OCI-LY3 (cell line): ENCODE measurements at regions not wholly inside any gene's neighbourhood (a gene's known extent, or its start where the extent isn't known, plus 50 kb on each side); places are given as distances from the start of the nearest gene placed in this dataset.

Source experiments
- H2AFZ ChIP-seq: fragments of 200-600, 300-600 bp; shearing (Covaris generic); 2 replicates; pipeline ENCODE4 v1.6.0; 2014; ENCODE audit warnings: antibody characterized with exemption, low read depth, low read length
- H3K27ac ChIP-seq: fragments of 200-600, 300-600 bp; sonication (generic); 2 replicates; pipeline ENCODE4 v1.5.1; 2014; ENCODE audit warnings: mild to moderate bottlenecking, low read length, moderate library complexity, mixed read lengths
- H3K27me3 ChIP-seq: fragments of 200-600, 300-600 bp; sonication (generic); 2 replicates; pipeline ENCODE4 v1.6.1; 2014; ENCODE audit warnings: low read depth, low read length, mixed read lengths
- H3K36me3 ChIP-seq: fragments of 200-600, 300-600 bp; sonication (generic); replicated peaks from 2 replicates; pipeline ENCODE3; 2014; ENCODE audit warnings: low read depth, low read length, mixed read lengths
- H3K4me1 ChIP-seq: fragments of 300-600, 200-600 bp; sonication (generic); 2 replicates; pipeline ENCODE4 v1.6.1; 2014; ENCODE audit warnings: low read length, mixed read lengths
- H3K4me2 ChIP-seq: fragments of 200-600, 300-600 bp; sonication (generic); 2 replicates; pipeline ENCODE4 v1.6.1; 2014; ENCODE audit warnings: low read length, mixed read lengths
- H3K4me3 ChIP-seq: fragments of 300-600, 200-600 bp; sonication (generic); 2 replicates; pipeline ENCODE4 v1.5.1; 2014; ENCODE audit warnings: antibody characterized with exemption, mild to moderate bottlenecking, low read length, moderate library complexity
- H3K79me2 ChIP-seq: fragments of 300-600, 200-600 bp; shearing (Covaris generic); 2 replicates; pipeline ENCODE4 v1.6.1; 2014; ENCODE audit warnings: mild to moderate bottlenecking, low read length, mixed read lengths
- H3K9ac ChIP-seq: fragments of 300-600, 200-600 bp; shearing (Covaris generic); 2 replicates; pipeline ENCODE4 v1.6.0; 2014; ENCODE audit warnings: mild to moderate bottlenecking, low read length, moderate library complexity
- H3K9me3 ChIP-seq: fragments of 200-600, 300-600 bp; shearing (Covaris generic); 2 replicates; pipeline ENCODE4 v1.6.1; 2014; ENCODE audit warnings: low read length, mixed read lengths; ENCODE audit not compliant: insufficient read depth
- H4K20me1 ChIP-seq: fragments of 200-600, 300-600 bp; sonication (generic); 2 replicates; pipeline ENCODE4 v1.6.1; 2016; ENCODE audit warnings: low read length, mixed read lengths; ENCODE audit not compliant: insufficient read depth
- EZH2phosphoT487 ChIP-seq: fragments of 200-600 bp; shearing (Covaris generic); IDR thresholded peaks from 2 replicates; pipeline ENCODE4 v1.6.1; 2018; ENCODE audit warnings: antibody characterized with exemption, mixed run types, low read depth
- TF ChIP-seq, protein P1 (sequence below): fragments of 200-600, 300-600 bp; sonication (generic); IDR thresholded peaks from 2 replicates; pipeline ENCODE4 v1.5.1; 2014; ENCODE audit warnings: antibody characterized with exemption, low read length, low read depth

DNA sequence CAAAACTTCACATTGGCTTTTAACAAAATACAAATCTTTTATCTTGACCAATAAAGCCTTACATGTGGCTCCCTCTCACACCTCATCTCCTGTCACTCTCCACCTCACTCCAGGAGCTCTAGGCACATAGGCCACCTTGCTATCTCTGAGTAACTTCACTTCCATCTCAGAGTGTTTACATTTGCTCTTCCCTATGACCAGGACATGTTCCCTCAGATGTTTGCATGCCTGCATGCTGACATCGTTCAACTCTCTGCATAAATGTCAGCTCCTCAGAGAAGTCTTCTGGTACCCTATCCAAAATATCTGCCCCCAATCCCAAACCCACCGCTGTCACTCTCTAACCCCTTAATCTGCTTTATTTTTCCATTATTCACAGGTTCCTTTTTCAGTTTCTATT, 110.9 kb downstream of the TOMM20 start:
- H3K9me3 ChIP-seq, result no peaks in the 10 kb centered on the region
- H3K27me3 ChIP-seq, result no peaks in the 10 kb centered on the region
- H2AFZ ChIP-seq, result no peak overlapping the region
- no peak for TF ChIP-seq EZH2phosphoT487
- TF ChIP-seq, protein P1, sequence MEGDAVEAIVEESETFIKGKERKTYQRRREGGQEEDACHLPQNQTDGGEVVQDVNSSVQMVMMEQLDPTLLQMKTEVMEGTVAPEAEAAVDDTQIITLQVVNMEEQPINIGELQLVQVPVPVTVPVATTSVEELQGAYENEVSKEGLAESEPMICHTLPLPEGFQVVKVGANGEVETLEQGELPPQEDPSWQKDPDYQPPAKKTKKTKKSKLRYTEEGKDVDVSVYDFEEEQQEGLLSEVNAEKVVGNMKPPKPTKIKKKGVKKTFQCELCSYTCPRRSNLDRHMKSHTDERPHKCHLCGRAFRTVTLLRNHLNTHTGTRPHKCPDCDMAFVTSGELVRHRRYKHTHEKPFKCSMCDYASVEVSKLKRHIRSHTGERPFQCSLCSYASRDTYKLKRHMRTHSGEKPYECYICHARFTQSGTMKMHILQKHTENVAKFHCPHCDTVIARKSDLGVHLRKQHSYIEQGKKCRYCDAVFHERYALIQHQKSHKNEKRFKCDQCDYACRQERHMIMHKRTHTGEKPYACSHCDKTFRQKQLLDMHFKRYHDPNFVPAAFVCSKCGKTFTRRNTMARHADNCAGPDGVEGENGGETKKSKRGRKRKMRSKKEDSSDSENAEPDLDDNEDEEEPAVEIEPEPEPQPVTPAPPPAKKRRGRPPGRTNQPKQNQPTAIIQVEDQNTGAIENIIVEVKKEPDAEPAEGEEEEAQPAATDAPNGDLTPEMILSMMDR, result no peak
- H4K20me1 ChIP-seq, result no peaks in the 10 kb centered on the region
- no peaks in the 10 kb centered on the region for H3K36me3 ChIP-seq
- no peak overlapping the region for H3K9ac ChIP-seq
- H3K4me1 ChIP-seq, result peaks cover 68% of the 10 kb centered on the region
- H3K4me2 ChIP-seq, result no peak overlapping the region
- H3K79me2 ChIP-seq, result no peaks in the 10 kb centered on the region
- no peak overlapping the region for H3K4me3 ChIP-seq
- no peak overlapping the region for H3K27ac ChIP-seq

DNA sequence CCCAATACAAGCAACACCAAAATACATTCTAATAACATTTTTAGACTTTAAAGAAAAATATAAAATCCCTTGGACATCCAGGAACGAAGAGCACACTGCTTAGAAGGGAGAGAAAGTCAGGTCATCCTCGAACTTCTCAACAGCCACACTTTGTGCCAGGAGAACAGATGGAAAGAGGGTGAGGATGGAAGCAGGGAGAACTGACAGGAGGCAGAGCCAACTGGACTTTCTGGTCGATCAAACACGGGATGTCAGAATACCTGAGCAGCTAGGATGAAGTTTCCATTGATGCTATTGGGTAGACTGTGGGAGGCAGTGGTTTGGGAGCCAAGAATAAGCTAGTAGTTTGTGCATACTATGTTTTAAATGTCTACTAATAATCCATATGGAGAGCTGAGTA, 111.4 kb downstream of the TOMM20 start:
- TF ChIP-seq, protein P1, result no peak
- no peak for TF ChIP-seq EZH2phosphoT487
- Histone ChIP-seq H3K4me3 (no peak overlapping the region), H3K9ac (no peak overlapping the region), H2AFZ (no peak overlapping the region), H3K36me3 (no peaks in the 10 kb centered on the region), H3K4me2 (no peak overlapping the region), H3K79me2 (no peaks in the 10 kb centered on the region), H3K4me1 (peaks cover 68% of the 10 kb centered on the region), H3K27ac (no peak overlapping the region), H4K20me1 (no peaks in the 10 kb centered on the region), H3K9me3 (no peaks in the 10 kb centered on the region), H3K27me3 (no peaks in the 10 kb centered on the region)

DNA sequence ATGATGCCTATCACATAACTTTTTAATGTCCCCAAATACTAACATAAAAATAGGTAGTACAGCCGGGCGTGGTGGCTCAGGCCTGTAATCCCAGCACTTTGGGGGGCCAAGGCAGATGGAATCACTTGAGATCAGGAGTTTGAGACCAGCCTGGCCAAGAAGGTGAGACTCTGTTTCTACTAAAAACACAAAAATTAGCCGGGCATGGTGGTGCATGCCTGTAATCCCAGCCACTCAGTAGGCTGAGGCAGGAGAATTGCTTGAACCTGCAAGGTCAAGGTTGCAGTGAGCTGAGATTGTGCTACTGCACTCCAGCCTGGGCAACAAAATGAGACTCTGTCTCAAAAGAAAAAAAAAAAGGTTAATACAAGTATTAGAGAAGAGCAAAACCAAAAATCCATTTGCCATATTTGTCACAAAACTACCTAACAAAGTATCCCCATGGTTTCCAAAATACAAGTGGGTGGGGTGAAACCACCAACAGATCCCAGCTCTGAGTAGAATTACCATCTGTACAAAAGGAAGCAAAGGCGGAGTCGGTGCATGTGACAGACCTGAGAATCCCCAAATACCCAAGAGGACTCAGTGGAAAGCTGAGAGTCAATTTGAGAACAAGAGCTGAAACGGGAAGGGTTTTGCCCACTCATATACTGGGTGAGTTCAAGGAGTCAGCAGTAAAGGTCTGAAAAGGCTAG, 113.2 kb downstream of the TOMM20 start:
- peak overlapping the region; percentile 96 for H3K27ac ChIP-seq

DNA sequence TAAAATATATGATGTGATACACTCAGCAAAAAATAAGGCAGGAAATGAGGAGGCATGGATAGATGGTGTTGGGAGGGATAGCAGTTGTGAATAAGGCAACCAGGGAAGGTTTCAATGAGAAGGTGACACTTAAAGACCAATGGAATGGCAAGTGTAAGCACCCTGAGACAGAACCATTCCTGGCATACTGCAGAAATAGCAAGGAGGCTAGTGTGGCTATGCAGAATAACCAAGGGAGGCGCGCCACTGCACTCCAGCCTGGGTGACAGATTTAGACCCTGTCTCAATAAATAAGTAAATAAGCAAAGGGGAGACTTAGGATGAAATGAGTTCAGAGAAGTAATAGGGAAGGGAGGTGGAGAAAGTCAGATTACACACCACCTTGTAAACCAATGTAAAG, 113.9 kb downstream of the TOMM20 start:
- H3K9ac ChIP-seq, result peak overlapping the region; percentile 45
- TF ChIP-seq, protein P1, result no peak
- TF ChIP-seq EZH2phosphoT487, result no peak
- no peaks in the 10 kb centered on the region for H3K36me3 ChIP-seq
- no peaks in the 10 kb centered on the region for H3K27me3 ChIP-seq
- no peaks in the 10 kb centered on the region for H4K20me1 ChIP-seq
- H3K4me3 ChIP-seq, result no peak overlapping the region
- no peak overlapping the region for H2AFZ ChIP-seq
- peaks cover 85% of the 10 kb centered on the region for H3K4me1 ChIP-seq
- H3K4me2 ChIP-seq, result peak overlapping the region; percentile 24
- H3K79me2 ChIP-seq, result no peaks in the 10 kb centered on the region
- H3K9me3 ChIP-seq, result no peaks in the 10 kb centered on the region
- H3K27ac ChIP-seq, result peak overlapping the region; percentile 96

More for the DNA sequence above, 113.2 kb downstream of the TOMM20 start:
- Histone ChIP-seq H3K4me3 (no peak overlapping the region), H3K27me3 (no peaks in the 10 kb centered on the region), H3K9me3 (no peaks in the 10 kb centered on the region), H4K20me1 (no peaks in the 10 kb centered on the region), H3K36me3 (no peaks in the 10 kb centered on the region), H3K9ac (peak overlapping the region; percentile 45), H3K79me2 (no peaks in the 10 kb centered on the region), H2AFZ (no peak overlapping the region), H3K4me1 (peaks cover 78% of the 10 kb centered on the region), H3K4me2 (peak overlapping the region; percentile 24)
- TF ChIP-seq, protein P1, result no peak
- 0 out of 2 replicates have a peak, but pooled peaks have one; percentile 39 for TF ChIP-seq EZH2phosphoT487
